HuH-7 (cell line): ENCODE measurements at regions not wholly inside any gene's neighbourhood (a gene's known extent, or its start where the extent isn't known, plus 50 kb on each side); places are given as distances from the start of the nearest gene placed in this dataset.
"Not testable (repeated sequence)": the region's sequence is repeated elsewhere in the genome, so short reads cannot be mapped to it uniquely, and the experiment has no call there.

Experiments
- DNase-seq: peaks from one replicate; pipeline ENCODE4 v3.0.0; 2011; ENCODE audit warnings: low spot score

- DNase-seq: no peak
Measured at GRCh38 chr4:55028196-55028595, 97.2 kb downstream of the KDR start.

DNA sequence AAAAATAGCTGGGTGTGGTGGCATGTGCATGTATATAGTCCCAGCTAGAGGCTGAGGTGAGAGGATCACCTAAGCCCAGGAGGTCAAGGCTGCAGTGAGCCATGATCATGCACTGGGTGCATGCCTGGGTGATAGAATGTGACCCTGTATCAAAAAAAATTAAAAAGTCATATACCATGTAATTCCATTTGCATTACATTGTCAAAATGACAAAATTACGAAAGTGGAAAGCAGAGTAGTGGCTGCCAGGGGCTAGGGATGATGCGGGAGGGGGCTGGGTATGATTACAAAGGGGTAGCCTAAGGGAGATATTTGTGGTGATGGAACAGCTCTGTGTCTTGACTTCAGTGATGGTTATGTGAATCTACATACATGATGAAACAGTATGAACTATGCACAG is 97.8 kb downstream of the KDR start:
- no peak for DNase-seq

GRCh38 chr4:55025456-55025855 is 99.9 kb downstream of the KDR start:
- not testable (repeated sequence) for DNase-seq

DNA sequence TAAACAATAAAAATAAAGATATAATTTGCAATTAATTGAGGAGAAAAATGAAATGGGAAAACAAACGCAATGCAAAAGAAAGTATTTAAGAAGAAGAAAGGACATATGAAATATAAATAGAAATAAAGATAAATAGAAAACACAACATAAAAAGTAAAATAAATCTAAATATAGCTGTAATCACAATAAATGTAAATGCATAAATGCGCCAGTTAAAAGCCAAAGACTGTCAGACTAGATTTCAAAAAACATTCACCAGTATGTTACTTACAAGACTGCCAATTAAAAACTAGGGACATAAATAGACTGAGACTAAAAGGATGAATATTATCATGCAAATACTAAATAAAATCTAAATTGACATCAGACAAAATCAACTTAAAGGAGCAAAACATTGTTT is 102.4 kb downstream of the KDR start:
- no peak for DNase-seq

- DNase-seq: no peak
Measured at GRCh38 chr4:55021214-55021613, 104.2 kb downstream of the KDR start.

- no peak for DNase-seq
Measured at GRCh38 chr4:55020131-55020530, 105.3 kb downstream of the KDR start.

DNA sequence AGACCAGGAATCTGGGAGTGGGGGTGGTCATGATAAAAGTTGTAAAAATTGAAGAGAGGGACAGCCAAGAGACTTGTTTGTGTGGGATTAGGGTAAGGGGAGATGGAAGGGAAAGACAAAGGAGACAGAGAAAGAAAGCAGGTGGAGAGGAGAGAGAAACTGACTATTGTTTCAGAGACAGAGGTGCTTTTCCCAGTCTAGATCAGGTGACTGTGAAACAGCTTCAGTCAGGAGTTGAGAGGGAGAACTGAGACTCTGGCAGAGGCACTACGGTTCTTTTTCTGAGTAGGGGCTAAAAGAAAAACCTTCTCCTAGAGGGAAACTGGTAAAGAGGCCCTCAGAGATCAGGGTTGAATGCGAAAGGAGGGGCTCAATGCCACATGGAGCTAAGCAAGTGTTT is 106.4 kb downstream of the KDR start:
- no peak for DNase-seq

GRCh38 chr4:55018521-55018920 is 106.9 kb downstream of the KDR start:
- no peak for DNase-seq

DNA sequence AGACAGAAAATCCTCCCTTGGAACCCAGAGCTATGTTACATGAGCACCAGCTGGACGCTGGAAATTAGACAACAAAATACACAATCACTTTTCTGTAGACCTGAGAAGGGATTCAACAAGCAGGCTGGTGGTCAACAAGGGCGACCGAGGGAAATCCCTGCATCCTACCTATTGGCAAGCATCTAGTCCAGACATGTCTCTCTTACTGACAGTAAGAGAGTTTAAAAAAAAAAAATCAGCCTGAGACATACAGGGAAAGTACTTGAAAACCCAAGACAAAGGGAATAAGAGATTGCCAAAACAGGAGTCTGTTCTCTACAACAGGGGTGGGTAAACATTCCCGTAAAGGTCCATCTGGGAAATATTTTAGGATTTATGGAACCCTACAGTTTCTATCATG is 108.0 kb downstream of the KDR start:
- no peak for DNase-seq

GRCh38 chr4:55016131-55016530 is 109.3 kb downstream of the KDR start:
- DNase-seq: no peak

GRCh38 chr4:55014876-55015275 is 110.5 kb downstream of the KDR start:
- DNase-seq: no peak

DNA sequence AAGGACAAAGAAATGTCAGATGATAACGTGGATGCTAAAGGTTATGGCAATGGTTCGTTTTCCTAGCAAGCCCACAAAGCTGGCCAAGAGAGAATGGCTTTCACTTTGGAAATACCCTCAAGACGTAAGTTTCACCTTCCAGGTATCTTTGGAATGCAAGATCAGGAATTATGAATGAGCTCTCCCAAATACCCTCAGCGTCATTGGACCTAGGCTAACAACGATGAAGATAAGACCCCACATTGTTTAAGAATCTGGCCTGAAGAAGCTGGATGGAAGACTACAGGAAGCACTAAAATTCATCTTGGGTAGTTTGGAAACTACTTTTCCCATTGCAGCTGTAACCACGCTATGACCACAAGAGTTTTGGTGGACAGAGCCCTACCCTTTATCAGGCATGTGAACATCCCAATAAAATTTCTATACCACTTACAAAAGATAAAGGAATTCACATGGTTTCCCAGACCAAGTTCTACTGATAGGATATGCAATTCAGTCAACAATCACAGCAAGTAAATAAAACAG is 111.9 kb downstream of the KDR start:
- no peak for DNase-seq

DNA sequence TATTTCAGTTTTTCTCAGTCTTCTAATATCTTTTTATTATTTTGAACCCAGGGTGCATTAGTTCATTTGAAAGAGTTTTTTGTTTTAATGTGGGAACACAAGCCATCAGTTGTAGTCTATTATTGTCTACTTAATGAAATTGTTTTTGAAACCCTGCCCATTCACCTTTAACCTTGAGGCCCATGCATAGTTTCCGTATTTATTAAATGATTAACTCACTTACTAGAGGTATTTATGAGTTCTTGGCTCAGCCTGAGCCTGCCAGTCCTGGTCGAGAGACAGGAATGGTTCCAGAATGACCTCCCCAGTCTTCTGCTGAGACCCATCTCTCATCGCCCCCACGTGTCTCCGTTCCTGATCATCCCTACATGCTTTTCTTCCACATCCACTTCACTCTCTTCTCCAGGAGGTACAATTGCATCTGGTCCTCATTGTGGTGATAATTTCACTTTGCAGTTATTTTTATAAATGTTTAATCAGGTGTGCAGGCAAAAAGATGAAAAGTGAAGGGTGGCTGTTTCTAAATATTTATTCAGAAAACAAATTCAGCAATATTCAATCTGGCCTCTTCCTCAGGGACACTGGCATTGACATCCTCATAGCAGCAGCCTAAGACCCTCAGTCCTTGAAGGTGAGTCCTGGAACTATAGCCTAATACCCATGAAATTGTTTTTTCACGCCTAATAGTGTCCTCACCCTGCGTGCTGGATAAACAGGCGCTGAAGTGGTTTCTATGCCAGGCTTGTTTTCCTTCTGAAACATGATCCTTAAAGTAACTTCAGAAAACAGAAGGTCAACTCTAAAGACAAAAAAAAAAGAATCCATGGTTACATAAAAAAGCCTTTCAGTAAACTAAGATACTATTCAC is 112.8 kb downstream of the KDR start:
- no peak for DNase-seq

DNA sequence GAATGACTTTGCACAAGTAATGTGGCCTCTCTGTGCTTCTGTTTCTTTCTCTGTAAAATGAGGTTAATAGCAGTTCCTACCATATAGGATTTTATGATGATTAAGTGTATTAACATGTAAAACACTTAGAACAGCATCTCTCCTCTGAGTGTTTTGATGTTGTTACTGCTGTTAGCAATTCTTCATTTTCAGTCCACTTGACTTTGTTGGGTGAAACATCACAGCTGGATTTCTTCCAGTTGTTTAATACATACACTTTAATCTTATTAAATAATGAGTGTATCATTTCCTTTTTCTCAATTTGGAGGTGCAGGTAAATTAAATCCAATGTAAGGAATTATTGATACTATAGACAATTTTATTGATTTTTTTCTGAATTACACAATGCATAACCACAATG is 113.6 kb downstream of the KDR start:
- DNase-seq: no peak

- no peak for DNase-seq
Measured at GRCh38 chr4:55010550-55010949, 114.8 kb downstream of the KDR start.

GRCh38 chr4:55008166-55009056 is 117.0 kb downstream of the KDR start:
- DNase-seq: peak; percentile 19

GRCh38 chr4:55005910-55006309 is 119.5 kb downstream of the KDR start:
- DNase-seq: no peak

DNA sequence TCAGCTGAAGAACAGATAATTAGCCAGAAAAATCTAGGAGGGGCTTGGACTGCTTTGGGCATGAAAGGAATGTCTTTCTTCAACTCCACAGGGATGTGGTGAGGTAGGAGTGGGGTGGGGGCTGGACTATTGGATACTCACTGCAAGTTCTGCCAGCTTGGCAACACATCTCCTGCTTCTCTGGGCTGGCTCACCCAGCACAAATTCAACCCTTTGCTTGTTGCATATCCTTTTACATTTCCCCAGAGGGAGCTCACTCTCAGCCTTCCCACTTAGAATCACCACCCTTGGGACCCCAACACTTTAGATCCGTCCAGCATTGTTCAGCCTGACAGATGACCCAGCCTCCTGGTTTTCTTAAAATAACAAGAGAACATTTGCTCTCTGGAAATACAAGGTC is 120.6 kb downstream of the KDR start:
- no peak for DNase-seq

DNA sequence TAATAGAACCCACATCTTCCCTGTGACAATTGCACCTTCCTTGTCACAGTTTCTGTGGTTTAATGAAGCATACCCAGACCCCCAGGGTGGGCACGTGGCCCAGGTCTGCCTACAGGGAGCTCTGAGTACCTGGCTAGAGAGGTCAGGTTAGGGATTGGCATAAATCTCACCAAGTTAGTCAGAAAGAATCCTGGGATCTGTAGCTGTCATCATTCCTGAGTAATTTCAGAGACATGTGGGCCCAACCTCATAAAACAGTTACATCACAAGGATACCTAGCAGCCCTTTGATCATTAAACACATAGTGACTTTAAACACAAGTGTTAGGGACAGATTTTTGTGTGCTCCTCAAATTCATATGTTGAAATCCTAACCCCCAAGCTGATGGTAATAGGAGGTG is 123.0 kb downstream of the KDR start:
- no peak for DNase-seq

DNA sequence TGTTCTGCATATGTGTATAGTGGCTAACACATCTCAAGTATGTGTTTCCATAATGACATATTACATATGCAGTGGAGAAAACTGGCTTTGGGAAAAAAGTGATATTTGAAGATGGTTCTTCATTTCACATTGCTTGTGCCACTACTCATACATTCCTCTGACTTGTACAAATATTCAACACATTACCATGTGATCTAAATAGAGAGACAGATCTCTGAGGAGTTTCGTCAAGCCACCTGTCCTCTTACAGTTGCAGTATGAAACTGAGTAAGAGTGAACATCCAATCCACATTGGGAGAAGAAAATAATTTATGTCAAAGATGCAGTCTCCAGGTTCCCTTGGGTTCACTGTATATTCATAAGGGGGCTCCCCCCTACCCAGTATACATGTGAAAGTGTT is 123.9 kb downstream of the KDR start:
- no peak for DNase-seq

DNA sequence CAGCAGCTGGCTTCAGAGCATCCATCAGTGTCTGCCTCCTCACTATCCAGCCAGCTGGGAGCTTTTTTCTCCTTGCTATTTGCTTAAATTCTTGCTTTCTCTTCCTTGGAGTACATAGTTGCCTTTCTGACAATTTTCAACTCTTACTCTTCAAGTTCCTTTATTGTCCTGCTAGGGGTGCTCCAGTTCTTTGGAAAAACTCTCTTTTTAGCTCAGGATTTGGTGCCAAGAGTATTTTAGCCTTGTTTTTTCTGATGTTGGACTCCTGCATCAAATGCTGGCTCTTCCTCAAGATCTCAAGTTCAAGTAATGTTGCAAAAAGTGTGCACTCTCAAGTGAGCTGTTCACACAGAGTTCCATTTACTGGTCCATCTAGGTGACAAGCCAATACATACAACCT is 126.4 kb downstream of the KDR start:
- no peak for DNase-seq

DNA sequence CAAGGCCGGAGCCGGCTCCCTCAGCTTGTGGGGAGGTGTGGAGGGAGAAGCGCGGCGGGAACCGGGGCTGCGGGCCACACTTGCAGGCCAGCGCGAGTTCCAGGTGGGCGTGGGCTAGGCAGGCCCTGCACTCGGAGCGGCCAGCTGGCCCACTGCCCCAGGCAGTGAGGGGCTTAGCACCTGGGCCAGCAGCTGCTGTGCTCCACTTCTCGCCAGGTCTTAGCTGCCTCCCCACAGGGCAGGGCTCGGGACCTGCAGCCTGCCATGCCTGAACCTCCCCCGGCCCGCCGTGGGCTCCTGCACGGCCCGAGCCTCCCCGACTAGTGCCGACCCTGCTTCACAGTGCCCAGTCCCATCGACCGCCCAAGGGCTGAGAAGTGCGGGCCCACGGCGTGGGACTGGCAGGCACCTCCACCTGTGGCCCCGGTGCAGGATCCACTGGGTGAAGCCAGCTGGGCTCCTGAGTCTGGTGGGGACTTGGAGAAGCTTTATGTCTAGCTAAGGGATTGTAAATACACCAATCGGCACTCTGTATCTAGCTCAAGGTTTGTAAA is 131.8 kb downstream of the KDR start:
- DNase-seq: not testable (repeated sequence)

GRCh38 chr4:54992266-54992665 is 133.1 kb downstream of the KDR start:
- no peak for DNase-seq
